GM12878 (cell line): ENCODE measurements at regions not wholly inside any gene's neighbourhood (a gene's known extent, or its start where the extent isn't known, plus 50 kb on each side); places are given as distances from the start of the nearest gene placed in this dataset.

ENCODE experiments used
- ATAC-seq: fragments of 200-7000 bp; cut with Tn5 transposase; 3 replicates; pipeline ENCODE4 v1.9.1; 2020; ENCODE audit warnings: mild to moderate bottlenecking, moderate library complexity
- BruUV-seq: library from RNA; stranded (reverse); fragments of 400-500 nt; replicated peaks from 2 replicates; lab custom pipeline; 2021; lab: Mats Ljungman, UMichigan
- CTCF ChIA-PET: fragments of 300-600 bp; sonication (Branson Sonifier 250); formaldehyde crosslinking; extraction: SDS; loops from one replicate; lab custom pipeline; 2021; ENCODE audit warnings: inconsistent platforms; lab: Yijun Ruan, JAX
- POLR2A ChIA-PET: fragments of 350-600 bp; formaldehyde crosslinking; extraction: SDS; loops from one replicate; lab custom pipeline; 2021; ENCODE audit warnings: inconsistent platforms; lab: Charles Lee
- RAD21 ChIA-PET: fragments of 300-600 bp; sonication (Branson Sonifier 250); formaldehyde crosslinking; loops from one replicate; lab custom pipeline; 2023; ENCODE audit warnings: antibody characterized with exemption; ENCODE audit not compliant: unreplicated experiment; lab: Charles Lee
- SMC1A ChIA-PET: fragments of 300-600 bp; sonication (Branson Sonifier 250); formaldehyde crosslinking; loops from one replicate; lab custom pipeline; 2023; ENCODE audit not compliant: unreplicated experiment, uncharacterized antibody; lab: Charles Lee
- DNase-seq: peaks from one replicate; pipeline ENCODE4 v3.0.0-alpha.2; 2011; ENCODE audit warnings: low read depth, low spot score
- FAIRE-seq: peaks from 3 replicates; lab custom pipeline; 2011; peaks lifted over from hg19 to GRCh38; lab: Jason Lieb, UNC
- H2AFZ ChIP-seq: 2 replicates; pipeline ENCODE4 v1.6.0; 2011; ENCODE audit warnings: low read depth, low read length, control low read depth; ENCODE audit not compliant: control insufficient read depth
- H3K27ac ChIP-seq: 2 replicates; pipeline ENCODE4 v1.5.1; 2011; ENCODE audit warnings: control low read depth; ENCODE audit not compliant: control insufficient read depth, insufficient read depth
- H3K27me3 ChIP-seq, 2 experiments: replicated peaks in 1 of 2; 2 replicates each; pipeline versions ENCODE4 v1.6.0 to v1.6.1; 2011; ENCODE audit warnings: low read length in 1 of 2; ENCODE audit not compliant: control insufficient read depth in 2 of 2, insufficient read depth in 2 of 2
- H3K36me3 ChIP-seq, 2 experiments: 2 replicates each; pipeline ENCODE4 v1.5.1; 2011; ENCODE audit warnings: low read length in 1 of 2; ENCODE audit not compliant: control insufficient read depth in 2 of 2, insufficient read depth in 2 of 2
- H3K4me1 ChIP-seq: 2 replicates; pipeline ENCODE4 v1.6.1; 2011; ENCODE audit warnings: mild to moderate bottlenecking, low read length, moderate library complexity, mixed read lengths; ENCODE audit not compliant: control insufficient read depth, insufficient read depth
- H3K4me2 ChIP-seq: 2 replicates; pipeline ENCODE4 v1.6.0; 2011; ENCODE audit warnings: control low read depth; ENCODE audit not compliant: control insufficient read depth, insufficient read depth
- H3K4me3 ChIP-seq: fragments of 200-600 bp; sonication (generic); 2 replicates; pipeline ENCODE4 v1.5.1; 2016
- H3K79me2 ChIP-seq: 2 replicates; pipeline ENCODE4 v1.6.0; 2011; ENCODE audit warnings: low read length; ENCODE audit not compliant: control insufficient read depth, insufficient read depth
- H3K9ac ChIP-seq: 2 replicates; pipeline ENCODE4 v1.8.0; 2011; ENCODE audit warnings: low read length, control low read depth, mixed read lengths; ENCODE audit not compliant: control insufficient read depth, insufficient read depth
- H3K9me3 ChIP-seq: replicated peaks from 3 replicates; pipeline ENCODE4 v1.5.1; 2011; ENCODE audit warnings: mild to moderate bottlenecking, low read length; ENCODE audit not compliant: control insufficient read depth, insufficient read depth
- H4K20me1 ChIP-seq: 2 replicates; pipeline ENCODE4 v1.6.0; 2011; ENCODE audit not compliant: control insufficient read depth, insufficient read depth
- BACH1 ChIP-seq: fragments of 450-650 bp; IDR thresholded peaks from 2 replicates; pipeline ENCODE4 v1.6.1; 2017; ENCODE audit warnings: mild to moderate bottlenecking, borderline replicate concordance
- BCL11A ChIP-seq: IDR thresholded peaks from 2 replicates; pipeline ENCODE4 v1.6.1; 2011; ENCODE audit warnings: low read depth, low read length
- BMI1 ChIP-seq: fragments of 450-650 bp; IDR thresholded peaks from 2 replicates; pipeline ENCODE4 v1.6.1; 2016; ENCODE audit warnings: mild to moderate bottlenecking, moderate library complexity, borderline replicate concordance
- EED ChIP-seq: sonication (generic); IDR thresholded peaks from 2 replicates; pipeline ENCODE4 v1.6.1; 2016; ENCODE audit warnings: antibody characterized with exemption, low read depth
- GABPA ChIP-seq: IDR thresholded peaks from 2 replicates; pipeline ENCODE4 v1.6.1; 2014; ENCODE audit warnings: antibody characterized with exemption, low read depth, mild to moderate bottlenecking, inconsistent platforms
- JUNB ChIP-seq: IDR thresholded peaks from 2 replicates; pipeline ENCODE4 v1.6.1; 2016; ENCODE audit warnings: antibody characterized with exemption, mild to moderate bottlenecking
- MTA3 ChIP-seq: IDR thresholded peaks from 2 replicates; pipeline ENCODE4 v1.6.1; 2012; ENCODE audit warnings: low read length, inconsistent platforms, borderline replicate concordance
- NFIC ChIP-seq: IDR thresholded peaks from 2 replicates; pipeline ENCODE4 v1.6.1; 2012; ENCODE audit warnings: low read depth, mild to moderate bottlenecking, inconsistent platforms, low read length, moderate library complexity
- RELA ChIP-seq: fragments of 450-650 bp; IDR thresholded peaks from 2 replicates; pipeline ENCODE4 v1.8.0; 2014; ENCODE audit warnings: borderline replicate concordance; ENCODE audit not compliant: partially characterized antibody
- SREBF1 ChIP-seq: IDR thresholded peaks from 2 replicates; pipeline ENCODE4 v1.6.1; 2012; ENCODE audit warnings: mild to moderate bottlenecking, low read length
- WGBS: methylation state at CpG from one replicate; pipeline ENCODE4 v1.1.6; 2016; ENCODE audit warnings: low lambda C conversion rate; ENCODE audit not compliant: insufficient replicate concordance, insufficient coverage; ENCODE audit errors: missing lambda C conversion rate; 5-methylcytosine and 5-hydroxymethylcytosine counted together
- in situ Hi-C: fragments of 300-500 bp; cut with MboI; formaldehyde crosslinking; loops from 9 replicates; pipeline ENCODE4 v1.14.3; 2018; ENCODE audit warnings: mixed read lengths
- intact Hi-C: fragments of 100-400 bp; cut with micrococcal nuclease; formaldehyde crosslinking; loops from one replicate; pipeline ENCODE4 v1.14.2; 2022; ENCODE audit not compliant: unreplicated experiment
- TF ChIP-seq, protein P1 (sequence below): fragments of 450-650 bp; IDR thresholded peaks from 2 replicates; pipeline ENCODE4 v1.6.1; 2017; ENCODE audit warnings: mild to moderate bottlenecking, low read depth, inconsistent platforms; ENCODE audit not compliant: poor library complexity, severe bottlenecking

DNA sequence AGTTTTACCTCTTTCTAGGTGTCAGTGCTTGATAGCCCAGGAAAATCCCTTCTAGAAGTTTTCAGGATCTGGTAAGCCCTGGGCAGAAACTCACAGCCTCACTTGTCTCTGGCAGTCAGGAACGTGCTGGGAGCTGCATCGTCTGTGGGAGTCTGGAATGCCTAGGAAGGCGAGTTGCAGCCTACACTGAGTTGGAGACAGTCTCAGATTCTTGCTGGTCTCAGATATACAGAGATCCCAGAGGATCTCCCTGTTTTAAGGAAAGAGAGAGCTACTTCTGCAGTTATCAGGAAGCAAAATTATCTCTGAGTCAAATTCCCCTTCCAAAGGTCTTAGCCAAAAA lies 104.4 kb upstream of the CDC42EP3 start:
- BruUV-seq, result no TSS peak
- Histone ChIP-seq H3K79me2 (no peaks in the 10 kb centered on the region), H3K4me1 (no peaks in the 10 kb centered on the region), H3K9ac (no peak overlapping the region), H3K36me3 (no peaks in the 10 kb centered on the region), H3K9me3 (no peaks in the 10 kb centered on the region; the same call in 2 of the 3 replicates), H3K4me2 (no peak overlapping the region), H3K27ac (no peak overlapping the region), H2AFZ (no peak overlapping the region), H3K27me3 (no peaks in the 10 kb centered on the region), H3K4me3 (no peak overlapping the region), H4K20me1 (no peaks in the 10 kb centered on the region)
- RAD21 ChIA-PET, result interaction anchor here (1.1 kb wide), 1 partner anchor 56 kb away, joined by 3 read pairs; no protein-coding TSS in a partner anchor
- SMC1A ChIA-PET, result interaction anchor here (1.1 kb wide), 1 partner anchor 13 kb away, joined by 3 read pairs; no protein-coding TSS in a partner anchor
- CTCF ChIA-PET, result interaction anchor here (0.6 kb wide), 1 partner anchor 102 kb away, joined by 3 read pairs; no protein-coding TSS in a partner anchor
- in situ Hi-C loops, result no loop called here
- POLR2A ChIA-PET, result no interaction called here
- no peak for DNase-seq
- no peak for ATAC-seq
- FAIRE-seq, result no peak
- 20% methylated on average over 3 of the region's 3 CpGs for WGBS
- no peak for TF ChIP-seq GABPA
- TF ChIP-seq NFIC, result no peak
- TF ChIP-seq MTA3, result no peak
- TF ChIP-seq JUNB, result no peak
- no peak for TF ChIP-seq BCL11A
- TF ChIP-seq RELA, result no peak
- TF ChIP-seq, protein P1, sequence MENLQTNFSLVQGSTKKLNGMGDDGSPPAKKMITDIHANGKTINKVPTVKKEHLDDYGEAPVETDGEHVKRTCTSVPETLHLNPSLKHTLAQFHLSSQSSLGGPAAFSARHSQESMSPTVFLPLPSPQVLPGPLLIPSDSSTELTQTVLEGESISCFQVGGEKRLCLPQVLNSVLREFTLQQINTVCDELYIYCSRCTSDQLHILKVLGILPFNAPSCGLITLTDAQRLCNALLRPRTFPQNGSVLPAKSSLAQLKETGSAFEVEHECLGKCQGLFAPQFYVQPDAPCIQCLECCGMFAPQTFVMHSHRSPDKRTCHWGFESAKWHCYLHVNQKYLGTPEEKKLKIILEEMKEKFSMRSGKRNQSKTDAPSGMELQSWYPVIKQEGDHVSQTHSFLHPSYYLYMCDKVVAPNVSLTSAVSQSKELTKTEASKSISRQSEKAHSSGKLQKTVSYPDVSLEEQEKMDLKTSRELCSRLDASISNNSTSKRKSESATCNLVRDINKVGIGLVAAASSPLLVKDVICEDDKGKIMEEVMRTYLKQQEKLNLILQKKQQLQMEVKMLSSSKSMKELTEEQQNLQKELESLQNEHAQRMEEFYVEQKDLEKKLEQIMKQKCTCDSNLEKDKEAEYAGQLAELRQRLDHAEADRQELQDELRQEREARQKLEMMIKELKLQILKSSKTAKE, result no peak
- no peak for TF ChIP-seq BMI1
- TF ChIP-seq BACH1, result no peak
- TF ChIP-seq SREBF1, result no peak
- no peak for TF ChIP-seq EED
- intact Hi-C loops, result no loop called here
